Esophagus squamous epithelium (tissue), 5 donors: ENCODE measurements at regions not wholly inside any gene's neighbourhood (a gene's known extent, or its start where the extent isn't known, plus 50 kb on each side); places are given as distances from the start of the nearest gene placed in this dataset.
"Not testable (repeated sequence)": the region's sequence is repeated elsewhere in the genome, so short reads cannot be mapped to it uniquely, and the experiment has no call there.

Experiments
- DNase-seq: peaks from one replicate; lab custom pipeline; 2025; lab: John Stamatoyannopoulos, UW
- H3K27ac ChIP-seq, 4 donors: fragments of 200-600 bp; sonication (generic); one replicate each; pipeline ENCODE4 v1.5.1; 2016 to 2019; ENCODE audit warnings: mild to moderate bottlenecking in 1 of 4
- H3K27me3 ChIP-seq, 4 donors: fragments of 200-600 bp; sonication (generic); 1 replicate in 3 of 4; 2 replicates in 1 of 4; pipeline versions ENCODE4 v1.5.1 to v1.6.0; 2017 to 2021; ENCODE audit warnings: antibody characterized with exemption in 1 of 4
- H3K36me3 ChIP-seq, 3 donors: fragments of 200-600 bp; sonication (generic); one replicate each; pipeline ENCODE4 v1.5.1; 2016 to 2019
- H3K4me1 ChIP-seq, 3 donors: fragments of 200-600 bp; sonication (generic); one replicate each; pipeline ENCODE4 v1.5.1; 2017 to 2019
- H3K4me3 ChIP-seq, 4 donors: fragments of 200-600 bp; sonication (generic); 1 replicate in 3 of 4; 2 replicates in 1 of 4; pipeline ENCODE4 v1.5.1; 2016 to 2019; ENCODE audit warnings: mild to moderate bottlenecking in 2 of 4, moderate library complexity in 1 of 4
- H3K9me3 ChIP-seq, 3 donors: fragments of 200-600 bp; sonication (generic); one replicate each; pipeline ENCODE4 v1.5.1; 2016 to 2019
- POLR2A ChIP-seq, 4 donors: fragments of 450-650 bp; IDR thresholded peaks; one replicate each; pipeline ENCODE4 v1.6.1; 2017; ENCODE audit warnings: antibody characterized with exemption in 4 of 4, mild to moderate bottlenecking in 4 of 4, moderate library complexity in 3 of 4
- WGBS, 2 donors: methylation state at CpG; one replicate each; pipeline ENCODE4 v1.1.5; 2018; 5-methylcytosine and 5-hydroxymethylcytosine counted together
- intact Hi-C: fragments of 100-400 bp; cut with DNase I; formaldehyde crosslinking; loops from one replicate; pipeline ENCODE4 v1.15.0; 2022
- TF ChIP-seq, protein P1 (sequence below), 6 experiments: fragments of 450-650 bp in 4 of 6; fragments of 200-600 bp in 2 of 6; sonication (generic) in 2 of 6; IDR thresholded peaks; one replicate each; pipeline ENCODE4 v1.5.1; 2016 to 2019; ENCODE audit warnings: antibody characterized with exemption in 6 of 6, mild to moderate bottlenecking in 4 of 6, moderate library complexity in 4 of 6
- donor health status: DM: yes; HTN: yes; CAD: no.

DNA sequence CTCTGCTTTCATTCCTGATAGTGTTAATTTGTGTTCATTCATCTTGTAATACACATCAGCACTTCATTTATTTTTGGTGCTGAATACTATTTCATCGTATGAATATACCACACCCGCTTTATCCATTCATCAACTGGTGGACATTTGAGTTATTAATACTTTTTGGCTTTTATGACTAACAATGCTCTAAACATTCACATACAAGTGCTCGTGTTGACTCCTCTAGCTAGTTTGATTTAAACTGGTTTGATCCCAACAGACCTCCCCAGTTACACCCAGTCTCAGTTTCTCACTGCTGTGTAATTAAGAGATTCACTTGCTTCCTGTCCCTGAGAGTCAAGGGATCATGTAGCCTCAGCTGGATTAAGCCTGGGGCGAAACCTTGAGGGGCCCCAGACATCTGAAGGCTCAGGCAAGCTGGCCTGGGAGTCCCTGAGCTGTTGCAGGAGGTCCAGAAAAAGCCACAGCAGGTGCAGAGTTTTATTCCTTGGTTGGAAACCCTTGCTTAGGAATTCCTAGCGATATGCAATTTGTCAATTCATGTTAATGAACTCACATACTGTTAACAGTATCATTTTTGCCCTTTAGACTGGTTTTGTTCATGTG, 52.8 kb upstream of the CLDN24 start:
- Histone ChIP-seq H3K36me3 (no peaks in the 10 kb centered on the region), H3K4me1 (peaks cover 0 to 5% (median 0%) of the 10 kb centered on the region in 3 donors), H3K27ac (no peak overlapping the region), H3K27me3 (peaks cover 0 to 6% (median 0%) of the 10 kb centered on the region in 4 donors), H3K4me3 (no peak overlapping the region), H3K9me3 (peaks cover 0 to 15% (median 0%) of the 10 kb centered on the region in 3 donors)
- intact Hi-C loops: no loop called here
- no peak for TF ChIP-seq POLR2A (IDR thresholded peaks at IDR 0.05)
- no peak for DNase-seq
- WGBS, 2 donors: 67% methylated on average over 5 of the region's 5 CpGs

DNA sequence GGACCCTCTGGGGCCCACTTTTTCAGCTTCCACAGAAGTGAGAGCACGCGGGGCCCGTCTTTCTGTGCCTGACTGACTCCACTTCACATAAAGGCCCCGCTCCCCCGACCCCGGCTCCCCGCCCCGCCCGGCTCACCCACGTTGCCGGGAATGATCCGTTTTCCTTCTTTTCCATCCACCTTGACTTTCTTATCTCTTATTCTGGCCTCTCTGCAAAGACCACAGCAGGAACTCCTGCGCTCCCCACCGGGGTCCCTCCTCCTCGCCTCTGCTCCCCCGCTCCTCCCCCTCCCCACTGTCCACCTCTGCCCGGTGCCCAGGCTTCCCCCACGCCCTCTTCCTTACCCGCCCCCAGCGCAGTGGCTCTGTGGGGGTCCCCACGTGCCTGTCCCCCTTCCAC, 54.2 kb upstream of the CLDN24 start:
- Histone ChIP-seq H3K27me3 (peaks cover 0 to 6% (median 0%) of the 10 kb centered on the region in 4 donors), H3K4me3 (no peak overlapping the region), H3K4me1 (no peaks in the 10 kb centered on the region), H3K9me3 (peaks cover 0 to 15% (median 0%) of the 10 kb centered on the region in 3 donors), H3K36me3 (no peaks in the 10 kb centered on the region), H3K27ac (no peak overlapping the region)
- WGBS, 2 donors: 90 to 92% methylated on average over 12 to 17 of the region's 21 CpGs
- intact Hi-C loops: no loop called here
- no peak for DNase-seq
- TF ChIP-seq, protein P1, sequence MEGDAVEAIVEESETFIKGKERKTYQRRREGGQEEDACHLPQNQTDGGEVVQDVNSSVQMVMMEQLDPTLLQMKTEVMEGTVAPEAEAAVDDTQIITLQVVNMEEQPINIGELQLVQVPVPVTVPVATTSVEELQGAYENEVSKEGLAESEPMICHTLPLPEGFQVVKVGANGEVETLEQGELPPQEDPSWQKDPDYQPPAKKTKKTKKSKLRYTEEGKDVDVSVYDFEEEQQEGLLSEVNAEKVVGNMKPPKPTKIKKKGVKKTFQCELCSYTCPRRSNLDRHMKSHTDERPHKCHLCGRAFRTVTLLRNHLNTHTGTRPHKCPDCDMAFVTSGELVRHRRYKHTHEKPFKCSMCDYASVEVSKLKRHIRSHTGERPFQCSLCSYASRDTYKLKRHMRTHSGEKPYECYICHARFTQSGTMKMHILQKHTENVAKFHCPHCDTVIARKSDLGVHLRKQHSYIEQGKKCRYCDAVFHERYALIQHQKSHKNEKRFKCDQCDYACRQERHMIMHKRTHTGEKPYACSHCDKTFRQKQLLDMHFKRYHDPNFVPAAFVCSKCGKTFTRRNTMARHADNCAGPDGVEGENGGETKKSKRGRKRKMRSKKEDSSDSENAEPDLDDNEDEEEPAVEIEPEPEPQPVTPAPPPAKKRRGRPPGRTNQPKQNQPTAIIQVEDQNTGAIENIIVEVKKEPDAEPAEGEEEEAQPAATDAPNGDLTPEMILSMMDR (IDR thresholded peaks at IDR 0.05): no peak
- TF ChIP-seq POLR2A (IDR thresholded peaks at IDR 0.05): no peak

DNA sequence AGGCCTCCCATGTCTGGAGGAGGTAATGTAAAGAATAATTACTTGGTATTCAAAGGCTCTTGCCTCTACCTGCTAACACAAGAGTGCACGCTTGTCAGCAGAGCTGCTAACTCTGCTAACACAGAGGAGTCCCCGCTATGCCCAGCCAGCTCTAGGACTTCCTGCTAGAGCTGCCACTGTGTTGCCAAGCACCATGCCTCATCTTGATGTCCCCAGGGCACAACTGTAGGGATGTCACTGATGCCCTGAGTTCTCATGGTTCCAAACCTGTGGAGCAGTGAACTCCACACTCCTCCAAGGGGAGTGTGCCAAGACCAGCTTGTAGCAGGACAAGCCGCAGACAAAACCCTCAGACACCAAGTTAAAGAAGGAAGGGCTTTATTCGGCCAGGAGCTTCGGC, 55.3 kb upstream of the CLDN24 start:
- H3K27me3 ChIP-seq: peaks cover 0 to 6% (median 0%) of the 10 kb centered on the region in 4 donors
- WGBS, 2 donors: 95 to 100% methylated on average over 1 to 3 of the region's 5 CpGs
- H3K4me1 ChIP-seq: peaks cover 0 to 6% (median 0%) of the 10 kb centered on the region in 3 donors
- H3K27ac ChIP-seq: no peak overlapping the region
- intact Hi-C loops: no loop called here
- H3K9me3 ChIP-seq: peaks cover 0 to 15% (median 0%) of the 10 kb centered on the region in 3 donors
- no peaks in the 10 kb centered on the region for H3K36me3 ChIP-seq
- no peak overlapping the region for H3K4me3 ChIP-seq
- TF ChIP-seq, protein P1 (IDR thresholded peaks at IDR 0.05): no peak
- no peak for TF ChIP-seq POLR2A (IDR thresholded peaks at IDR 0.05)
- DNase-seq: no peak

DNA sequence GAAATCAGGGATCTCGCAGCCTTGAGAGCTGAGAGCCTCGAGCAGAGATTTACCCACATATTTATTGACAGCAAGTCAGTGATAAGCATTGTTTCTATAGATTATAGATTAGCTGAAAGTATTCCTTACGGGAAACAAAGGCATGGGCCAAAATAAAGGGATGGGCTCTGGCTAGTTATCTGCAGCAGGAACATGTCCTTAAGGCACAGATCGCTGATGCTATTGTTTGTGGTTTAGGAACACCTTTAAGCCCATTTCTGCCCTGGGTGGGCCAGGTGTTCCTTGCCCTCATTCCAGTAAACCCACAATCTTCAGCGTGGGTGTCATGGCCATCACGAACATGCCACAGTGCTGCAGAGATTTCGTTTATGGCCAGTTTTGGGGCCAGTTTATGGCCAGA, 56.1 kb upstream of the CLDN24 start:
- WGBS, 2 donors: 62 to 92% methylated on average over 5 to 7 of the region's 7 CpGs
- DNase-seq, H3K4me1 ChIP-seq, H3K36me3 ChIP-seq, intact Hi-C loops, H3K27me3 ChIP-seq, H3K27ac ChIP-seq, H3K4me3 ChIP-seq: not testable (repeated sequence)
- H3K9me3 ChIP-seq: peaks cover 0 to 15% (median 0%) of the 10 kb centered on the region in 3 donors

DNA sequence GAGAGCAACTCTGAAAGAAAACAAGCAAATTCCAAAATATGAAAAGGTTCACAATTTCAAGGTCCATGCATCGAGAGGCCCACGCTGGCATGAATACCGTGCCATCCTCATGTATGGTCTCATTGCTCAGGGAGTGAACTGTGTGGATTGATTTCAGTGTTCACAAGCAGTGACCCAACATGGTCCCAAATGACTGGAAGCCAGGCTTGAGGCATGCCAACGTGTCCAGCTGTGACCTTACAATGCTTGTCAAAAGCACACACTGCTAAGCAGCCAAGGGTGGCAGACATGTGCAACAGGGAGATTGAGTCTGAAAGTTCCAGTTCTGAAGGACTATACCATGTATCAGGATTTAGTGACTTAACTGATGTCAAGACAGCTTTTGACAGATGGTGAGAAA, 58.7 kb upstream of the CLDN24 start:
- Histone ChIP-seq H3K27ac (no peak overlapping the region), H3K9me3 (peaks cover 0 to 29% (median 4%) of the 10 kb centered on the region in 3 donors), H3K4me1 (peaks cover 0 to 6% (median 0%) of the 10 kb centered on the region in 3 donors), H3K36me3 (no peaks in the 10 kb centered on the region), H3K27me3 (peaks cover 0 to 13% (median 0%) of the 10 kb centered on the region in 4 donors), H3K4me3 (no peak overlapping the region)
- intact Hi-C loops: no loop called here
- 78 to 96% methylated on average over 3 to 4 of the region's 4 CpGs for WGBS, 2 donors
- TF ChIP-seq POLR2A (IDR thresholded peaks at IDR 0.05): no peak
- DNase-seq: no peak

DNA sequence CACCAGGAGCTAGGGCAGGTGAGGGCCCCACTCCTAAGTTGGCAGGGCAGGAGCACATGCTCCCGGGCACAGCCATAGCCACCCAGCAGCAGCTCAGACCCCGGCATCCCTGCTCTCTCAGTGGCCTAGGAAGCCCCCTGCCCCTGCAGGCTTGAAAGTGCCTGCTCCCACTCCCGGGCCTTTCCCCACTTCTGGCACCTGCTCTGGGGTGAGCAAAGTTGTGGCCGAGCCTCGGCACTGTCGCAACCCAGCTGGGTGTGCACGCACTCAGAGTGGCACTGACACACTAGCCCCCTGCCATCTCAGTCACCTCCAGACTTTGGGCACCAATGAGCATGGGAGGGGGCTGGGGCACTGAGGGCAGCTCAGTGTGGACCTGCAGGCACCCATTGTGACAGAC, 60.8 kb upstream of the CDKN2AIP start:
- Histone ChIP-seq H3K4me1 (peaks cover 0 to 6% (median 0%) of the 10 kb centered on the region in 3 donors), H3K27ac (no peak overlapping the region), H3K36me3 (no peaks in the 10 kb centered on the region), H3K27me3 (peaks cover 0 to 30% (median 0%) of the 10 kb centered on the region in 4 donors), H3K9me3 (peaks cover 0 to 20% (median 4%) of the 10 kb centered on the region in 3 donors), H3K4me3 (no peak overlapping the region)
- 100% methylated on average over 1 of the region's 7 CpGs; no CpG with 5 or more reads in 1 of the 2 donors for WGBS, 2 donors
- no peak for DNase-seq
- no peak for TF ChIP-seq POLR2A (IDR thresholded peaks at IDR 0.05)
- TF ChIP-seq, protein P1 (IDR thresholded peaks at IDR 0.05): no peak
- intact Hi-C loops: no loop called here
